ENCODE measurements at regions not wholly inside any gene's neighbourhood (a gene's known extent, or its start where the extent isn't known, plus 50 kb on each side); places are given as distances from the start of the nearest gene placed in this dataset.

DNA sequence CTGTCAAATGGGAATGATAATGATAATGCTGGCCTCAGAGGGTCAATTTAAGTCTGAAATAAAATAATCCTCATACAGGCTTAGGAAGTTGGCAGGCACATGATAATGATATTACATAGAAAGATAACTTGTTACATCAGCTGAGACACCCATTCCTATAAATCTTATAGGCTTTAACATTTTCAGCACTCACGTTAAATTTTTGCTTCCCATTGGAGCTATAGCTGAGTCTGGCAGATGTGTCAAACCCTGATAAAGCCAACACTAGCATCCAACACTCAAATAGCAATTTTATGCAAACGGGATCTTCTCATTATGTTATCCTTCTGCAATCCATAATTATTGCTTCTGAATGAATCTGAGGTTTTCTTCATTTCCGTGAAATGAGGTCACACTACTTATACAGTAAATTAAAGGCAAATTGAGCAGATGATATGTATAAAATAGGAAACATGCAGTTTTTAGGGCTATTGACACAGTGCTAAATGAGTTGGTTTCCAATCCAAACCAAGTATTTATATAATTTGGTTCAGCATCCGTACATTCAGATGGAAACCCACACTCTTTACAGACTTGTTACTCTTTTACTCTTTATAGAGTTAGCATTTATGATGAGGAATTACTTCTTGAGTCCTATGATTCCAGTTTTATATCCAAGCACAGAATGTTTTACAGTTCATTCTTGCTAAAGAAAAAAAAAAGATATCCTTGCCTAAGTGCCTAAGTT lies 481.6 kb downstream of the BTBD3 start:
- DNase-seq = no peak

DNA sequence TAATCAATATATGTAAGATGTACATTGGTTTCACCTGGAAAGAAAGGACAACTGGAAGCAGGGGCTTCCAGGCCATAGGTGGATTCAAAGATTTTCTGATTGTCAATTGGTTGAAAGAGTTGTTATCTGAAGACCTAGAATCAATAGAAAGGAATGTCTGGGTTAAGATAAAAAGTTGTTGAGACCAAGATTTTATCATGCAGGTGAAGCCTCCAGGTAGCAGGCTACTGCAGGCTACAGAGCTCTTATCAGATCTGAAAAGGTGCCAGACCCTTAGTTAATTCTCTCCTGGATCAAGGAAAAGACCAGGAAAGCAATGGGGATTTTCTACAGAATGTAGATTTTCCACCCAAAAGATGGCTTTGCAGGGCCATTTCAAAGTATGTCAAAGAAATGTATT lies 487.2 kb downstream of the BTBD3 start:
- no peak for DNase-seq

DNA sequence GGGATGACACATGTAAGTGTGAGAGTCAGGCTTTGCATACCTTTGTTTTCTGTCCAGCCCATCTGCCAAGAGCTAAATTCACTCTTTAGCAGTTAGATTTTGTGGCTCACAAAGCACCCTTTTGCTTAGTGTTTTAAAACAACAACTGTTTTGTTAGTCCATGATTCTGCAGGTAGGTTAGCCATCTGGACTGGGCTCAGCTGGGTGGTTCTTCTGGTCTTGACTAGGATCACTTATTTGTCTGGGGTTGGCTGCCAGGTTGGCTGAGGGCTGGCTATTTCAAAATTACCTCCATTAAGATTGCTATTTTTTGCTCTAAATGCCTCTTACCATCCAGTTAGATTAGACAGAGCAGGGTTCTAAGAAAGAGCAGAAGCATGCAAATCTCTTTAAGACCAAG lies 489.3 kb downstream of the BTBD3 start:
- DNase-seq = no peak

DNA sequence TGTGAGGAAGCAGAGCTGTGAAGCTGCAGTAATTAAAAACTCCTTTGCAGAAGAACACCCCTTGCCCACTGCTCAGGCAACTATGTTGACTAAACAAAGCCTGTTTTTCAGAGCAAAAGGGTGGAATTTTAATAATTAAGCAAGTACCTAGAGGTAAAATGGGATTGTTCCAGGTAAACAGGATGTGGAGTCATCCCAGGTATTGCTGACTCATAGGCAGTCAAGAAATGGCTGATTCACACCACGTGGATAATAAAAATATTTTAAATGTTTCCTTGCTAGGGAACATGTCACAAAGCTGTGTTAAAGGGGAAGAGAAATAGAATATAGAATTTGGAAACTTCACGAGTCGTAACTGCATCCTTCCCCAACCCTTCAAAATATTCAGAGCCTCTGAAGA lies 491.8 kb downstream of the BTBD3 start:
- no peak for DNase-seq

DNA sequence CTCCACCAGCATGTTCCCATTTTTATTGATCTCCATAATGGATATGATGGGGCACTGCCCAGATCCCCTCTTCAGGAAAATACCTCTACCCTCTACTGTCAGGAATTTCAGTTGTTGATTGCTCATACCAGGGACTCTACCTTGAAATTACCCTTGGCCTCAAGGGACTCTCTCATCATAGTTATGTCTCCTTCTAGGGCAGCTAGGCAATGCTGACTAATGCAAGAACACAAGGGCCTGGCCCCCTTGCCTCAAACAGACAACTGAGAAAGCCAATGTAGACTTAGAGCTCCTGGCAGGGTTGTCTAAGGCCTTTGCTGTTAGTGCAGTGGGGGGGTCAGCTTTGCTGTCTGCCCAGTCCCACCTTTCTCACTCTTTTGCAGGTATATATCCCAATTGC lies 493.1 kb downstream of the BTBD3 start:
- DNase-seq = no peak

DNA sequence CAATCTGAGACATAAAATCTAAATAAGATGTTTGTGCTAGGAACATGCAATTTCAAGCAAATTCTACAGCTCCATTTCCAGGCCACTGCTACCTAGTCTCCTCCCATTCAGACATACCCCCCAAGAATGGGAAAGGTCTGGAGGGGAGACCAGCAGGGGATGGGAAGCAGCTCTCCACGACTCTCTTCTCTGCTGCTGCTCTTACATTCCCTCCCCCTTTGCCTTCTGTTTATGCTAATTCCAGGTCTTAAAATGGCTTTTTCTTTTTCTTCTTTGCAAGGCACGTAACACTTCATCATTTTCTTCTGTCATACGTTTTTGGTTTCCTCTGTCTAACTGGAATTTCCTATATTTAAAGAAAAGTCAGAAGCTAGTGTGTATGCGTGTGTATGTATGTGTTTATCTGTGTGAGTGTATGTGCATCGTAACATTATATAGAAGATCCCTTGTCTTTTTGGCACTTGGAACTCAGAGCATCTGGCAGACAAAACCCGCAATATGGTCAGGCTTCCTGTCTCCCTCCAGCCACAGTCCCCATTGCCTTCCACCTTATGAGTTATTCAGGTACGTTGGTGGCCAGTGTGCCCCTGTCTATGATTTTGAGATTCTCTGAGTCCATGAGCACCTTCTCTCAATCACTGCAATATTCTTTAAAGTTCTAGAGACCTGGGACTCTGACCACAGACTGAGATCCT lies 493.7 kb downstream of the BTBD3 start:
- no peak for DNase-seq

DNA sequence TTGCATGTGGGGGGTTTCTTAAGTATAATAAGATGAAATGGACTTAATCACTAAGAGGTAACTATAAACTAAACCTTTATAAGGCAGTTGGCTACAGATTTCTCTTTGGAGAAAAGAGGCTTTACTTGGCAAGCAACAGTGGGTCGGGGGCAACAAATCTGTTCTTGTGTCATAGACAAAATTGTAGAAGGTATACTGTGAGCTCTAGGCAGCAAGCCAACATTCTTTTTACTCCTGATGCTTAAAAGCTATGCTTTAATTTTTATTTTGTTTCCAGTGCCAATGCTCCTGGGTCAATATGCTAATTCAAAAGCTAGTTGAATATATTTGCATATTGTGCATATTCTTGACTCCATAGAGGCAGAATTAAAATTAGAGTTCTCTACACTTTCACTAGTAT lies 495.4 kb downstream of the BTBD3 start:
- peak; percentile 19 for DNase-seq

DNA sequence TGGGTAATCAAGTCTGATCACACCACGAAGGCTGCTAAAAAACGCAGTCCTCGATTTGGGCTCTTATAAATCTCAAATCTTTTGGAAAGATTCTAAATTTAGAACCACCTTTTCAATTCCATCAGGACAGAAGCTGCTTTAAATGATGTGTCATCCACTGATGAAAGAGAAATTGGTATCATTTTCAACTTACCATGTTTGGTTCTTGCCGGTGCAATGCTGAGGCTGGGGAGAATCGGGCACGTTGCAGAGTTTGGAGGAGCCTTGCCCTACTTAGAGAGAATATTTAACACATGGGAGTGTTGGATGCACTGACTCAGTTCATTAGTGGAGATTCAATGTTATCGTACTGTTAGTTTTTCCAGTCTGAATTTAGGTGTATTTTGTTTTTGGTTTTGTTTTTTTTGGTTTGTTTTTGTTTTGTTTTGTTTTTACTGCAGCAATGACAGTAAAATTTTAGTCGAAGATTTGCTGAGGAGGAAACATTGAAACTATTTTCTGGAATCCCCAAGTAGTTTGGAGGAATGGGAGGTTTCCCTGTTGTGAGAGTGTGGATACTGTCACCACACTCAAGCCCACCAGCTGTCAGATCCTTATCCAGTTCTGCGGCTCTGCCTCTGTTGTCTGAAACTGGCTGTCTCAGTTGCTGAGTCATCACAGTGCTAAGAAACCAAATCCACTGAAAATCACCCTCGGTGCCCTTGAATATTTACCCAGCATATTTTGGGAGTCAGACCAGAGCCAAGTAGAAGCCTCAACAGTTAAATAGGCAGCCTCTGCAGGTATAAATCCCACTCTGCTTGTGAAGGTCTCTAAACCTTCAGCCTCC lies 497.0 kb downstream of the BTBD3 start:
- peak; percentile 40 for DNase-seq

DNA sequence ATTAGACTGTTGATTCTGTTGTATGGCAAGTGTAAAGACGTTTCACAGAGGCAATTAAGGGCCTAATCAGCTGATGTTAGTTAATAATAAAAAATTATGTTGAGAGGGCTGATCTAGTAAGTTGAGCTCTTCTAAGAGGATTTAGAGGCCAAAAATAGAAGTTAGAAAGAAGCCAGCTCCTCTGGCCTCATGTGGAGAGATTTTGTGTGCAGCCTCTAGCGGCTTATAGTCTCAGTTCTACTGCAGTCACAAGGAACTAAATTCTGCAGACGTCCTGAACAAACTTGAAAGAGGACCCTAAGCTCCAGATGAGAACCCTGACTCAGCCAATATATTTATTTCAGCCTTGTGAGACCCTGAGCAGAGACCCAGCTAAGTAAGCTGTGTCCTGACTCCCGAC lies 498.6 kb downstream of the BTBD3 start:
- no peak for DNase-seq

DNA sequence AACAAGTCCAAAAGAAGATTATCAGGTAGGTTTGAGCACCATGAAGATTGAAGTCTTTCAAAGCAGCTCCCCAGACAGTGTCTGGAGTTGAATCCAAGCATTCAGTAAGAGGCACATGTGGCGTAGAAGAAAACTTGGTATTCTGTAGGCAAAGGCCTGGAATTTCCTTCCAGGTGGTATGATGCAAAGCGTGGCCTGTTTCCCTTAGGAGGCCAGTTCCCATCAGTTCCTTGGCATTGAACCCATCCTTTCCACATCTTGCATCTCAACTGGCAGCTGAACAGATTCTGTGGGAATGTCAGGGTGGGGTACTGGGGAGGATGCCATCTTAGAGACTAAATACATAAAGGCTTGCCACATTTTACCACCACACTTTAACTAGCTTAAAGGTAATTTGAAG lies 516.0 kb downstream of the BTBD3 start:
- no peak for DNase-seq

DNA sequence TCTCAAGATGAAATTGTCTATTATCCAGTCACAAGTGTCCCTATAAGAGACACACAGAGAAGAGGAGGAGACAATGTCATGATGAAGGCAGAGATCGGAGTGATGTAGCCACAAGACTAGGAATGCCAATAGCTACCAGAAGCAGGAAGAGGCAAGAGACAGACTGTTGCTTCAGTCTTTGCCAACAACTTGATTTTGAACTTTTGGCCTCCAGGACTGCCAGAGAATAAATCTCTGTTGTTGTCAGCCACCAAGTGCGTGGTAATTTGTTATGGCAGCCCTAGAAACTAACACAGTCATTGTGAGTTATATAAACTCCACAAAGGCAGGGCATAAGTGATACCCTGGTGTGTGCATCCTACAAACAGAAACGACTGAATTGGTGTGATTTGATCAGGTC lies 517.0 kb downstream of the BTBD3 start:
- no peak for DNase-seq

DNA sequence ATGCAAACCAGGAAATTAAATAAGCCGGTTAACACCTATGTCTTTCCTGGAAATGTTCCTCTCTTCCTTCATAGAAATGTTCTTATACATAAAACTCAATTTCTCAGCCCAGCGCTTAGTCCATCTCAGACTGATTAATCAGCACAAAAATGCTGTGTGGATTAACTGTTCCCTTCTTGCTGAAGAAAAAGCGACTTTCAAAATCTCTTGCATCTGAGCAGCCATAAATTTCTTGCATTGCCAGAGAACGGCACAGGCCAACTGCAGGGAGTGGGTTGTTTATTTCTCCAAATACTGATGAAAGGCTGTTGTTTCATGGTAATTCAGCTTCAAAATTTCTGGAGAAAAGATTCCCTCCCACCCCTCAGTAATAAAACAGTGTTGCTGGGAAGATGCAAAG lies 517.6 kb downstream of the BTBD3 start:
- DNase-seq = no peak

DNA sequence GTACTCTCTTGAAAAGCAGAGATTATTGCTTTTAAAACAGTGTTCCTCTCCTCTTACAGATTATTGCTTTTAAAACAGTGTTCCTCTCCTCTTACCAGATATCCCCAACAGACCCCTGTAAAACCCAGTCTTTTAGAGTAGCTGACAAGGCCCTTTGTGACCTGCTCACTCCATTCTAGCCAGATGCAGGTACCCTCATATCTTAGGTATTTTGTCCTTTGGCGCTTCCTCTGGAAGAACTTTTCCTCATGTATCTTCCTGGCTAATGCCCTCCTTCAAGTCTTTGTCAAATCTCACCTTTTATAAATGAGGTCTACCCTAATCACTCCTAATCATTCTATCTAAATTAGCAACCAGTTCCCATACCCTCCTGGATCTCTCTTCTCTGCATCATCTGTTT lies 536.0 kb downstream of the BTBD3 start:
- DNase-seq = no peak

DNA sequence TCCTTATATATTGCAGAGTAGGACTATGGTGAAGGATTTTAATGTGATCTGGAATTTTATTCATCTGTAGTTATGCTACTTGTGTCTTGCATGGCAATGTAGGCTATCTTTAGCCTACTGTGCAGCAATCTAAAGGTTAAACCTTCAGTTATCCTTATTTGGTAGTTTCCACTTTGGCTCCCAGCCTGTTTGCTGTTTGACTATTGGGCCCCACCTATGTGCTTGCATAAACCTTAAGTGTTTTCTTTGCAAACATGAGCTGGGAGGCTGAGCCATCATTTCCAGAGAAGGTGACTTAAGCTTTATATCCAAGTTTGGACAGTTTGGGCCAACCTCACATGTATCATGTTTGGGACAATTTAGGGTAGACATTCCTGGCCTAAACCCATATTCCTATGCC lies 537.5 kb downstream of the BTBD3 start:
- no peak for DNase-seq

DNA sequence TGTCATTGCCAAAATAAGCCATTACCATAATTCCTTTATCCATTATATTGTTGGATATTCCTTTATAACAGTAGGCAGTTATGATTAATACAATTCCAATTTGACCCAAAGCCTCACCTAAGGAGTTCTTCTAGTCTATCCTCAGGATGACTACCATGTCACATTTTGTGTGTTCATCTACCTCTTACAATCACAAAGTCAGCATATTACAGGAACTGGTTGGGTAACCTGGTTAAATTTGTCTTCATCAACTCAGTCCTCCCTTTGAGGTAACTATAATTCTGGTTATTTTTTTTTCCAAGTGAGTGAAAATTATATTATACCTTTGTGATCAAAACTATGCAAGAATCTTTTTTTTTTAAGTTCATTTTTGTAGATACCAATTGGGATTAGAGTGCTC lies 540.5 kb downstream of the BTBD3 start:
- no peak for DNase-seq

DNA sequence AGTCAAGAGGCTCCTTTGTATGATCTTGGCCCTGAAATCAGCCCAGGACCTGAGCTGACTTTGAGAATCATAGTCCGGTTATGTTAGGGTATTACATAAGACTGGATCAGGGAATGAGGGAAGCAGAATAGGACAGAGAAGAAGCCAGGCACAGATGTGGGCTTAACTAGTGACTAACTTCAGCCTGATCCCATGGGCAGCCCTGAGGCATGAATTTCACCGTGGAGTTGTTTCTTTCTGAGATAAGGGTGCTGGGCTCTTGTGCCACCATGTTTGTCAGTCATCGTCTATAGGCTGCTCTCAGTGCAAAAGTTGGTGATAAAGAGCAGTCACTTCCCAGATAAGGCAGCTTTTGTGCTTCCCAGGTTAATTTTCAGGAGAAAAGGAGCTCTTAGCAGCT lies 544.7 kb upstream of the SPTLC3 start:
- DNase-seq = no peak

DNA sequence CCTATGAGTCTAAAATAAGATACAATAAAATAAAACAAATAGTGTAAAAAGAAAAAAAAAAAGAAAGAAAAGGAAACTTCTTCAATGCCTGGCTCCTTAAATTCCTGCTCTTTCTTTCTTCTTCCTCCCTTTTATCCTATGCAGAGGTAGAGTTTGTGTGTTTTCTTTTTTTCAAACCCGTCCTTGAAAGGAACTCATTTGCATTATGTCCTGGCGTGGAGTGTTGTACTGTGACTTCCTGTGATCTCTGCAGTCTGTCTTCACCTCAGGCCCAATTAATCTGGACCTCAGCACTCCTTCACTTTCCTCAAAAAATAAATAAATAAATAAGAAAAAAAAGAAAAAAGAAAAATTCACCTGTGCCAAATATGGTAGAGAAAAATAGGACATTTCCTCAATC lies 541.9 kb upstream of the SPTLC3 start:
- DNase-seq = no peak

DNA sequence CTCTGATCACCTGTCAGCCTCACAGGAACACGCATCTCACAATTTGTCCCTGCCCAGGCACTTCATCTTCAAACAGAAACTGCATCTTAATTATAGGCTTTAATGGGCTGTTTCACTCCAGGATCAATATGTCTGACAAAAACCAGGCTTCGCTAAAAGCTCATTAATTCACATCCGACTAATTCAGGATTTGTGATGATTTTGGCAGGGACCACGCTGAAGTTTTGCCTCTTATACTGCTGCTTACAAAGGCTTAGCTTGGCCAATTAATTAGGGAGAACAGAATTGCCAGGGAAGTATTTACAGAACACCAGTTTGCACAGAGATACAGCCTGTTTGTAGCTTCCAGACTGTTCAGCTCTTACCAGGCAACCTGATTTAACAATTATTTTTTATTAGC lies 541.0 kb upstream of the SPTLC3 start:
- DNase-seq = no peak

DNA sequence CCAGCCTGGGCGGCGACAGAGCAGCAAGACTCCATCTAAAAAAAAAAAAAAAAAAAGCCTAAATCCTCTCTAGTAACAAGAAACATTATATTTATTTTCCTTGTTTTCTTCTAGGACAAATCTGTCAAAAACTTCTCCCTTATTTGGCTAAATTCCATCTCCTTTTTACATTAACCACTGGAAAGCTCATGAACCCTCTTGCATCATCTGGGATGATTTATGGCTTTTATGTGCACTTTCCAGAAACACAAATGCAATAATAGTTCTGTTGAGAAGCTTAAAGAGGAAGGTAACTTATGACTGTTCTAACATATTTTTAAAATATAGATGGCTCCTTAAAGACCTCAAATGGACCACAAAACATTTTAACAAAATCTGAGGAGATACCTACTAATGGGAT lies 526.1 kb upstream of the SPTLC3 start:
- no peak for DNase-seq

DNA sequence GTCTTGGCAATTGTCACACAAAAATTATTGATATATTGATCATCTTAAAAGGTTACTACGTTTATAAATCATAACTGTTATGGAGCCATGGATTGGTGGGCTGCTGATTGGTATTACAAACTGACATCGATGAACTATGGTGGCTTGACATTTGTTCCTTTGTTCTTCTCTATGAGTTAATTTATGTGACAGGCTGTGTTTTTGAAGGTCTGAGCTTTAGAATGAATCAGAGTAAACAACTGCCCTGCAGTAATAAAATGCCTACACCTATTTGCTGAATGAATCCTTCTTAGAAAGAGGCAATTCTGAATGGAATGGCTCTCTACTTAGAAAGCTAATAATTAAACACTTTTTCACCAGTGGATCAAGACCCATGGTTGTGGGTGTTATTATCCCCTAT lies 506.3 kb upstream of the SPTLC3 start:
- no peak for DNase-seq

DNA sequence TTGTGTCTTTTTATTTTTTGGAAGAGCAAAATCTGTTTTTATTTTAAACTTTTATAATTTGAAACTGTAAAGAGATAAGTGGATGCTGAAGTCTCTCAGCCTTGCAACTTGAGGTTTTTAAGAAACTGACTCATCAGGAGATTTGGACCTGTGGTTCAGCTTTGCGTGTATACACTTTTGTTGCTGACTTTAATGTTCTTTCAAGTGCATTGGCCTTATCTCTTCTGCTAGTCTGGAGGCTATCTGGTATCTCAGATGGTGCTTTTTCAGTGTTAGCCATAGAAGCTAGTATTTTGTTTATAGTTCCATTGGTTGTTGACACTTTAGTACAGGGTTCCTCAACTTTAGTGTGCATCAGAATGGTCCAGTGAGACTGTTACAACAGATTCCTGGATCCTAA lies 504.0 kb upstream of the SPTLC3 start:
- DNase-seq = no peak

DNA sequence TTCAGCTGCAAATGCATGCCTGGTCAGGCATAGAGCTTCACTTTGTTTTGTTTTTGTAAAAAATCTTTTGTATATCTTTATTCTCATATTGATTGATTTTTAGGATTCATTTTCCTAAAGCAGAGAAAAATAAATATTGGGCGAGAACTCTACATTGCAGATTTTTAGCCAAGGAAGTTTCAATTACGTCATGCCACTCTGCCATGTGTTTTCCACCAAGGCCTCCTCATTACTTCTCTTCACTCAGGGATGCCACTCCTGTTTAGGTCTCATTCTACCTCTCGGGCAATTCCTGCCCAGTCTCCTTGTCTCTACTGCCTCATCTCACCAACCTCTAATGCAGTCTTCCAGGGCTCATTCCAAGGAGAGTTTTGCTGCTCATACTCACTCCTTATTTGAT lies 497.3 kb upstream of the SPTLC3 start:
- DNase-seq = no peak

DNA sequence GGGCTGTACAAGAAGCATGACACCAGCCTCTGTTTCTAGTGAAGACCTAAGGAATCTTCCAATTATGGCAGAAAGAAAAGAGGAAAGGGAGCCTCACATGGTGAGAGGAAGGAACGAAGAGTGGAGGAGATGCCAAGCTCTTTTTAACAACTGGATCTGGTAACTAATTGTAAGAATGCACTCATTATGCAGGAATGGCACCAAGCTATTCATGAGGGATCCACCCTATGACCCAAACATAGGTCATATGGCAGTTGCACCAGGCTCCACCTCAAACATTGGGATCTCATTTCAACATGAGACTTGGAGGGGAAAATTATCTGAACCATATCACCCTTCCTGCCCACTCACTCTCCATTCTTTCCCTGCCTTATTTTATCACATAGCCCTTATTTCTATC lies 496.0 kb upstream of the SPTLC3 start:
- DNase-seq = no peak

DNA sequence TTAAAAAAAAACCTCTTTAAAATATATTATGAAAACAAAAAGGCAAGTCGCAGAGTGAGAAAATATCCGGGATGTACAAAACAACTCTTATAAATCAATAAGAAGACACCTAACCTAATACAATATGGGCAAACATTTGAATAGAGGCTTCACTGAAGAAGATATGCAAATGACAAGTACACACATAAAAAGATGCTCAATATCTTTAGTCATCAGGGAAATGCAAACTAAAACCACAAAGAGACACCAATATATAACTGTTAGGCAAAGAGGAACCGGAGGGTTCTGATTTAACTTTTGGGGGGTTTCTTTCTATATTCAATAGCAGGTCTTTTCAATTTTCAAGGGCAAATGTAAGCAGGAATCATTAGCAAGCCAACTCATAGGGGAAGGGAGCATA lies 480.7 kb upstream of the SPTLC3 start:
- no peak for DNase-seq

Measured in NCI-H1694 (cell line).